CD14-positive monocyte (primary cell): ENCODE measurements at regions not wholly inside any gene's neighbourhood (a gene's known extent, or its start where the extent isn't known, plus 50 kb on each side); places are given as distances from the start of the nearest gene placed in this dataset.

Experiments
- DNase-seq, 3 donors: peaks; one replicate each; pipeline ENCODE4 v3.0.0-alpha.2; 2011 to 2022
- H2AFZ ChIP-seq: 2 replicates; pipeline ENCODE4 v1.6.0; 2012; ENCODE audit warnings: mild to moderate bottlenecking, low read depth, low read length, inconsistent platforms; ENCODE audit not compliant: insufficient read depth, poor library complexity, severe bottlenecking
- H3K27ac ChIP-seq, 2 donors: 1 replicate in 1 of 2; 2 replicates in 1 of 2; pipeline ENCODE4 v1.5.1; 2012 to 2013; ENCODE audit warnings: low read length in 2 of 2, control low read depth in 1 of 2, inconsistent platforms in 1 of 2, low read depth in 1 of 2, mild to moderate bottlenecking in 1 of 2
- H3K27me3 ChIP-seq, 2 donors: one replicate each; pipeline versions ENCODE4 v1.6.0 to v1.6.1; 2011 to 2013; ENCODE audit warnings: low read length in 2 of 2; ENCODE audit not compliant: control insufficient read depth in 2 of 2, insufficient read depth in 2 of 2
- H3K36me3 ChIP-seq, 2 donors: replicated peaks in 1 of 2; 1 replicate in 1 of 2; 2 replicates in 1 of 2; pipeline versions ENCODE4 v1.5.1 to v1.6.1; 2012 to 2013; ENCODE audit warnings: low read length in 2 of 2, control low read depth in 1 of 2, inconsistent platforms in 1 of 2, mild to moderate bottlenecking in 1 of 2; ENCODE audit not compliant: insufficient read depth in 2 of 2, control insufficient read depth in 1 of 2
- H3K4me1 ChIP-seq, 2 donors: 1 replicate in 1 of 2; 2 replicates in 1 of 2; pipeline versions ENCODE4 v1.5.1 to v1.6.1; 2012 to 2013; ENCODE audit warnings: low read length in 2 of 2, control low read depth in 1 of 2, inconsistent platforms in 1 of 2, mild to moderate bottlenecking in 1 of 2, moderate library complexity in 1 of 2; ENCODE audit not compliant: insufficient read depth in 2 of 2, control insufficient read depth in 1 of 2
- H3K4me2 ChIP-seq: replicated peaks from 2 replicates; pipeline ENCODE3; 2012; ENCODE audit warnings: low read length, moderate library complexity, mild to moderate bottlenecking; ENCODE audit not compliant: poor library complexity, severe bottlenecking; ENCODE audit errors: extremely low read depth
- H3K4me3 ChIP-seq, 3 experiments: fragments of 200-600 bp in 1 of 3; sonication (generic) in 1 of 3; replicated peaks in 1 of 3; 1 replicate in 2 of 3; 2 replicates in 1 of 3; pipeline ENCODE4 v1.5.1; 2011 to 2013; ENCODE audit warnings: low read length in 3 of 3, mild to moderate bottlenecking in 3 of 3, control low read depth in 2 of 3, low read depth in 2 of 3, inconsistent platforms in 1 of 3, moderate library complexity in 1 of 3
- H3K79me2 ChIP-seq: 2 replicates; pipeline ENCODE4 v1.6.0; 2012; ENCODE audit warnings: mild to moderate bottlenecking, control low read depth, inconsistent platforms, low read length, moderate library complexity; ENCODE audit not compliant: insufficient read depth
- H3K9ac ChIP-seq: 2 replicates; pipeline ENCODE4 v1.6.0; 2017; ENCODE audit warnings: low read length, mild to moderate bottlenecking; ENCODE audit not compliant: insufficient read depth, poor library complexity, severe bottlenecking
- H3K9me3 ChIP-seq, 2 donors: replicated peaks in 1 of 2; 1 replicate in 1 of 2; 2 replicates in 1 of 2; pipeline versions ENCODE4 v1.5.1 to v1.6.1; 2012 to 2013; ENCODE audit warnings: low read length in 2 of 2, control low read depth in 1 of 2; ENCODE audit not compliant: control insufficient read depth in 1 of 2, insufficient read depth in 1 of 2
- H4K20me1 ChIP-seq: 2 replicates; pipeline ENCODE4 v1.6.0; 2012; ENCODE audit warnings: mild to moderate bottlenecking, low read length, control low read depth, moderate library complexity; ENCODE audit not compliant: insufficient read depth
- H3K27ac Mint-ChIP-seq, 7 donors: one replicate each; pipeline ENCODE4 v1.8.0; 2020; ENCODE audit warnings: mild to moderate bottlenecking in 7 of 7, mixed read lengths in 7 of 7, moderate library complexity in 6 of 7, inconsistent platforms in 2 of 7
- H3K27me3 Mint-ChIP-seq, 3 donors: one replicate each; pipeline ENCODE4 v1.8.0; 2021 to 2022; ENCODE audit warnings: low read depth in 3 of 3, mild to moderate bottlenecking in 3 of 3, mixed read lengths in 3 of 3, moderate library complexity in 3 of 3, inconsistent platforms in 1 of 3
- H3K36me3 Mint-ChIP-seq, 2 donors: one replicate each; pipeline ENCODE4 v1.8.0; 2020; ENCODE audit warnings: mixed read lengths in 2 of 2, inconsistent platforms in 1 of 2, mild to moderate bottlenecking in 1 of 2
- H3K4me1 Mint-ChIP-seq: one replicate; pipeline ENCODE4 v1.8.0; 2020; ENCODE audit warnings: mild to moderate bottlenecking, mixed read lengths
- H3K4me3 Mint-ChIP-seq, 2 donors: one replicate each; pipeline ENCODE4 v1.8.0; 2020; ENCODE audit warnings: mild to moderate bottlenecking in 2 of 2, mixed read lengths in 2 of 2, moderate library complexity in 1 of 2
- H3K9me3 Mint-ChIP-seq, 7 donors: one replicate each; pipeline ENCODE4 v1.8.0; 2020 to 2022; ENCODE audit warnings: mixed read lengths in 7 of 7, mild to moderate bottlenecking in 6 of 7, moderate library complexity in 6 of 7, inconsistent platforms in 2 of 7
- CTCF ChIP-seq: fragments of 200-600 bp; IDR thresholded peaks from one replicate; pipeline ENCODE4 v1.8.0; 2022; ENCODE audit warnings: antibody characterized with exemption, mild to moderate bottlenecking
- WGBS: methylation state at CpG from one replicate; pipeline ENCODE4 v1.1.5; 2013; ENCODE audit warnings: missing lambda C conversion rate; ENCODE audit not compliant: insufficient coverage; 5-methylcytosine and 5-hydroxymethylcytosine counted together
- intact Hi-C, 2 donors: fragments of 100-400 bp; cut with micrococcal nuclease; formaldehyde crosslinking; loops; one replicate each; pipeline versions ENCODE4 v1.15.0 to v1.15.1; 2023

DNA sequence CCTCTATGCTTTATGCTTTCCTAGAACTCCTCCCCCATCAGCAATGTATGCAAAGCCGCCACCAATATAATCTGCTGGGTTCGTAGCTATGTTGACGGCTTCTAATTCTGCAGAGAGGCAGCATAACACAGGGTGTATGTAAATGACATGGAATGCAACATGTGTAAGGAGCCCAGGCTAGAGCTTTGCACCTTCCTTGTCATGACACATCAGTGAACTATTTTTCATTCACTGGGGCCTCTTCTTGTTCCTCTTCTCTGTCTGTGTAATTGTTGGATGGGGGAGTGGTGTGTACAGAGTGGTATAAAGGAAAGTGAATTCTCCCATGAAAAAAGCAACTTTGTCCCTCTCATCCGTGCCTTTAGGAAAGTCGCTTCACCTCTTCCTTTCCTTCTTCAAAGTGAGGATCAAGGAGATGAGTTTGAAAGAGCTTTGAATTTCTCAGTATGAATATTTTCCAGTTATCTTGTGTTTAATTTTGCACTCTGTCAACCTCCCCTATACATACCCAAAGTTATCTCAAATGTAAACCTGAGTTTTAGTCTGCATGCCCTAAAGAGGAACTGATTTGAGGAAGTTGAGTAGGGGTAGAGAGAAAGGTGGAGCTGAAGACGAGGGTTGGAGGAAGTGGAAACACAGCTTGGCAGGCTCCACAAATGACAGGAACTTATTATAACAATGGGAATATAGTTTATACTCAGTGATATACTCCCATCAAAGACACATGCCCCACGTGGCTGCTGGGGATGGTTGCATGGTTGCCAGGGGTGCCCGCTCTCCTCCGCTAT is 74.9 kb upstream of the ARL4C start:
- H3K27me3 ChIP-seq = peaks cover 0 to 2% of the 10 kb centered on the region in 2 donors
- H3K27ac ChIP-seq = peak overlapping the region in 1 of 2 donors; percentile 76
- peak overlapping the region; percentile 16 to 46 for H3K4me3 Mint-ChIP-seq
- WGBS = no CpG with 5 or more reads among the region's 9 CpGs
- no peaks in the 10 kb centered on the region for H3K9me3 ChIP-seq
- H3K27ac Mint-ChIP-seq = peak overlapping the region; percentile 4 to 85 (median 58)
- H2AFZ ChIP-seq = no peak overlapping the region
- intact Hi-C loops = no loop called here
- H3K4me1 Mint-ChIP-seq = peaks cover 40% of the 10 kb centered on the region
- DNase-seq = peak; percentile 54 to 65 (median 58)
- TF ChIP-seq CTCF = no peak
- no peaks in the 10 kb centered on the region for H3K36me3 Mint-ChIP-seq
- peak overlapping the region; percentile 39 for H3K4me2 ChIP-seq
- H3K27me3 Mint-ChIP-seq = peaks cover 4 to 8% (median 8%) of the 10 kb centered on the region in 3 donors
- H4K20me1 ChIP-seq = no peaks in the 10 kb centered on the region
- H3K36me3 ChIP-seq = no peaks in the 10 kb centered on the region
- H3K9ac ChIP-seq = no peak overlapping the region
- peak overlapping the region in 1 of 3 experiments; percentile 20 for H3K4me3 ChIP-seq
- H3K9me3 Mint-ChIP-seq = peaks cover 0 to 3% (median 0%) of the 10 kb centered on the region in 7 donors
- no peaks in the 10 kb centered on the region for H3K79me2 ChIP-seq
- peaks cover 31 to 35% of the 10 kb centered on the region in 2 donors for H3K4me1 ChIP-seq

DNA sequence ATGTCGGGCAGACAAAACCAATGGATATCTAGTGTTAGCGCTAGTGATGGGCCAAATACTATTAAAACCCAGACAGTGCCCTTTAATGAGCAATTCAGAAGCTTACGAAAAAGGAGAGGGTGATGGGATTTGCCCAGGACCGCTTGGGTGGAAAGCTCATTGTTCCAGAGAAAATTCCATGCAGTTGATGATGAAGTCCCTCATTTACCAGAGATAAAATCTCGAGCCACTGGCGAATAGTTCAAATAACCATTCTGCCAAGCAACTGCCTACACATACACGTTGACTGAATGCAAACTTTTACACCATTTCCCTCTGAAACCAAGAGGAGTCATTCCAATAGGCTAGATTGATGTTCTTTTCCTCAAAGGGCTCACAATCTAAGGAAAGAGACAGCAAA is 73.6 kb upstream of the ARL4C start:
- Histone ChIP-seq H3K4me1 (peaks cover 31 to 35% of the 10 kb centered on the region in 2 donors), H3K9ac (no peak overlapping the region), H3K9me3 (no peaks in the 10 kb centered on the region), H4K20me1 (no peaks in the 10 kb centered on the region), H3K79me2 (no peaks in the 10 kb centered on the region), H3K27me3 (peaks cover 0 to 2% of the 10 kb centered on the region in 2 donors), H3K27ac (no peak overlapping the region), H3K4me3 (no peak overlapping the region), H3K36me3 (no peaks in the 10 kb centered on the region), H2AFZ (no peak overlapping the region), H3K4me2 (no peak overlapping the region)
- peaks cover 0 to 3% (median 0%) of the 10 kb centered on the region in 7 donors for H3K9me3 Mint-ChIP-seq
- TF ChIP-seq CTCF = no peak
- DNase-seq = no peak
- H3K4me1 Mint-ChIP-seq = peaks cover 40% of the 10 kb centered on the region
- H3K27ac Mint-ChIP-seq = no peak overlapping the region
- WGBS = 73% methylated on average over 5 of the region's 7 CpGs
- no peak overlapping the region for H3K4me3 Mint-ChIP-seq
- intact Hi-C loops = no loop called here
- H3K36me3 Mint-ChIP-seq = no peaks in the 10 kb centered on the region
- H3K27me3 Mint-ChIP-seq = peaks cover 4 to 8% (median 6%) of the 10 kb centered on the region in 3 donors
